Stimulated activated CD8-positive, alpha-beta memory T cell treated with anti-CD3 and anti-CD28 coated beads, Interleukin-4, amount 100 ng/mL, for 48 hours (primary cell): ENCODE measurements at regions not wholly inside any gene's neighbourhood (a gene's known extent, or its start where the extent isn't known, plus 50 kb on each side); places are given as distances from the start of the nearest gene placed in this dataset.
A peak's percentile ranks its signal among the peaks of the same experiment; 100 is the strongest.

Experiments used
- DNase-seq: peaks from one replicate; pipeline ENCODE4 v3.0.0-alpha.2; 2020

DNA sequence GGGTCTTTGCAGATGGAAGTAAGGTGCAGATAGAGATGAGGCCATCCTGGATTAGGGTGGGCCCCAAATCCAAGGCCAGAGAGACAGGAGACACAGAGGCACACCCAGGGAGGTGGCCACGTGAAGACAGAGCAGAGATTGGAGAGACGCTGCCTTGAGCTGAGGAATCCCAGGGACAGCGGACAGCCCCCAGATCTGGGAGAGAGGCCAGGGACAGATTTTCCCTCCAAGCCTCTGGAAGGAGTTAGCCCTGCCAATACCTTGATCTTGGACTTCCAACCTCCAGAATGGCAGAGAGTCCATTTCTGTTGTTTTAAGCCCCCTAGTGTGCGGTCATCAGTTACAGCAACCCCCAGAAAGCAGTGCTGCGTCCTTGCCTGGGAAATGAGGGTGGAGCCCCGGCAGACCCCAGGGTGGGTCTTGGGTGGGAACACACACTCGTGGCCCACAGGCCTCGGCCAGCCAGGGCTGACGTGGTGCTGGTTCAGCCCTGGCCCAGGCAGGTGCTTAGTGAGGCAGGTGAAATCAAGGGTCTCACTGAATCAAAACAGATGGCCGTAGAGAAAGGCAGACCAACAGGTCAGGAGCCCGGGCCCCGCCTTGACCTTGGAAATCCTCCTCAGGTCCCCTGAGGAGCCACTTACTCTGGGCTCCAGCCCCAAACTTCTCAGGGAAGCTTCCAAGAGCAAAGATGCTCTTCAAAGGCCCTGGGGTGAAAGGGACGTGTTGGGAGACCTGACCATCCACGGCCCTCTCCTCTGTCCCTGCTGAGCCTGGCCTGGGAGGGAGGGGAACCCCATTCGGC lies 169.3 kb downstream of the RBFOX3 start:
- DNase-seq: no peak

DNA sequence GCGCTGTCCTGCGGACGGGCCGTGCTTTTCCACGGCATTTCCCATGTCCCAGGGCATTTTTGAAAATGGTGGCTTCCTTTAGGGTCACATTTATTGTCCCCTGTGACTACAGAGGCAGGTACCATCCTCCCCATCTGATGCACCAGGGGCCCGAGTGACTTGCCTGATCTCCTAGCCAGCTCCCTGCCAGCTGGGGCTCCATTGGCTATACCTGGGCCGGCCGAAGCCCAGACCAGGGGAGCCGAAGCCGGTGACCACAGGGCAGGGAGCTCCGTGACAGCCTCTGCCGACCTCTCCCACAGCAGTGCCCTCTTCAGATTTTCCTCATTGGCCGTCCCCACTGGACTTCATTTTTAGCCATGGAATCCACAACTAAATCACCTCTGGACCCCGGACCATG lies 170.6 kb downstream of the RBFOX3 start:
- DNase-seq: no peak

GRCh38 chr17:79439493-79439892 lies 171.4 kb downstream of the RBFOX3 start:
- DNase-seq: no peak

DNA sequence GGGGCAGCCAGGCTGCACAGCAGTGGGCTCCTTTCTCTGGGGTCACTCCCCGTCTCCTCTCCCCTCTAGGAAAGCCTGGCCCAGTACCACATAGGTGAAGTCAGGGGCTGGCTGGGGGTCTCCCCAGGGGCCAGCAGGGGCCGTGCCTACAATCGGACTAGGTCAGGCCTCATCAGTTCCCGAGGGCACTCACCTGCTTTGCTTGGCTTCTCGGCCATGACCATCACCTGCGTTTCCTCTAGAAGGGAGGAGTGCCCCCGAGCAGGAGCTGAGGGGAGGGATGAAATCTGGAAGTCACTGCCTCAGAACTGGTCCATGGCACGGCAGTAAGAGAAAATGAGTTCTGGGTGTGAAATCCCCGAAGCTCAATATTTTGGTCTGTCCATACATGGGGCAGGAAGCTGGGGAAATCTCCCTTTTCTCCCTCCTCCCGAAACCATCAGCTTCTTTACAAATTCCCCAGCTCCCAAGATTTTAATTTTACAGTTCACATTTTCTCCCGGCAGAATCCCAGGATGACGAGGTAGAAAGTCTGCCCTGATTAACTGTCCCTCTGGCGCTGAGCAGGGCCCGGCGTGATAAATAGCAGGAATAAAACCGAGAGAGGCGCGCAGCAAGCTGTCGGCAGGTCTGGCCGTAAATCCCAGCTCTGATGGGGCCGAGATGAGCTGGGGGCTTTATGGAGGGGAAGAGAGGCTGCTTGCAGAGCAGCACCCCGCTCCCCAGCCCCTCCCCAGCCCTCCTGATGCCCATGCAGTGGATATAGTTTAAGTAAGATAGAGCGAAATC lies 172.1 kb downstream of the RBFOX3 start:
- no peak for DNase-seq

DNA sequence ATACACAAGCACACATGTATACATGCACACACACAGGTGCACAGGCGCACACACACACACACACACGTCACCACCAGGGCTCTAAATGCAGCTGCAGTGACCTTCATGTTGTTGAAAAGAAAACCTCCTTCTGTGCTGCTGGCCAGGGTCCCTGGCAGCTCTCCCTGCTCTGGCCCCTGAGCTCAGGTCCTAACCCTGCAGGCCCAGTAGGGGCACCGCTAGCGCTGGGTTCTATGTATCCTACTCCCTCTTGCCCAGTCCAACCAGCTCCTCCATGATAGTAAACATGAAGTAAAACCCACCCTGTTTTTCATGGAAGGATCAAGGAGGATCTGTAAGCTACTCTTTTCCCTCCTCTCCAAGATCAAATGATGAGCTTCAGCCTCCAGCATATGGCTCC lies 172.8 kb downstream of the RBFOX3 start:
- DNase-seq: no peak

- DNase-seq: no peak
Observed at GRCh38 chr17:79437081-79437480, 173.8 kb downstream of the RBFOX3 start.

- DNase-seq: no peak
Observed at GRCh38 chr17:79435962-79436361, 174.9 kb downstream of the RBFOX3 start.

DNA sequence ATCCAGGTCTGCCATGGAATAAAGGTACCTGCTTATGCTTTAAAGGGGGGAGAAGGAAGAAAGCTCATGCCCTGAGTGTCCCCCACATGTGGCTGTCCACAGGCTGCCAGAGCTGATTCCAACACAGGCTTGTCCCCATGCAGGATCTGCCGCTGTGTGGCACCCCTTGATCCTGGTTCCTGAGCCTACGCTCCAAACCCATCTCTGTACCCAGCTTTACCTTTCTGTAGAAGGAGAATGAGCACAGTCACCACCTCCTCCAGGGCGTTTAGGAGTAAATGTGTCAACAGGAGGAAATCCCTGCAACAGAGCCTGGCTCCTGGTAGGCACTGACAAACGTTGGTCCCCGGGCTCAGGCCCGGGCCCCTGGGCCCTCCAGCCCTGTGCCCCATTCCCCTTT lies 175.6 kb downstream of the RBFOX3 start:
- DNase-seq: no peak

DNA sequence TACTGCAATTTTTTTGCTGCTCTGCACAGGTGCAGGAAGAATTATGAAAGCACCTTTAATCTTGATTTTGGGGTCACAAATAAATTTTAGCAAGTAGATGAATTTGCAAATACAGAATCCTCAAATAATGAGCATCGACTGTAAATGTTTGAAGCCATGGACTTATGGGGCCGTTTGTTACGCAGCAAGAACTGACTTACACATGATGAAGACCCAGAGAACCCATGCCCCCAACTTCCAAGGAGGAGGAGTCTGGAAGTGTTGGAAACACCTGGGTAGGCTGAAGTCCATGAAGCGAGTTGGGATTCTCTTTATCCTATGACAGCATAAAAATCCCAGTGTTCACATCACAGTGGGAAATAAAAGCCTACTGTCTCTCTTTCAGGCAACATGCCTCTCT lies 176.6 kb downstream of the RBFOX3 start:
- no peak for DNase-seq

DNA sequence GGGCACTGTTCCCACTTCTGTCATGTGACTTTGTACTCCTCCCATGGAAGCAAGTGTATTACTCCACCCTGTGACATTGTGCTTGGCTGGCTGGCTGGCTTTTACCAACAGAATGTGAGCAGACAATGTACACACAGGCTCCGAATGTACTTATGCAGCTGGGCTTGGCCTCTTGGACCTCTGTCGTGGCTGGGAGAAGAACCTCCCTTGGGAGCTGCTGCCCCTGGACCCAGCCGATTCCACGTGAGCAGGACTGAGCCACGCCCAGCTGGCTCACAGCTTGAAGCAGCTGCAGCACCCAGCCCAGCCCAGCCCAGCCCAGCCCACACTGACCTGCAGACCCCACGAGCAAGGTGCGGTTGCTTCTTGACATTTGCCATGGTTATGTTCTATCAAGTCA lies 177.5 kb downstream of the RBFOX3 start:
- DNase-seq: no peak

DNA sequence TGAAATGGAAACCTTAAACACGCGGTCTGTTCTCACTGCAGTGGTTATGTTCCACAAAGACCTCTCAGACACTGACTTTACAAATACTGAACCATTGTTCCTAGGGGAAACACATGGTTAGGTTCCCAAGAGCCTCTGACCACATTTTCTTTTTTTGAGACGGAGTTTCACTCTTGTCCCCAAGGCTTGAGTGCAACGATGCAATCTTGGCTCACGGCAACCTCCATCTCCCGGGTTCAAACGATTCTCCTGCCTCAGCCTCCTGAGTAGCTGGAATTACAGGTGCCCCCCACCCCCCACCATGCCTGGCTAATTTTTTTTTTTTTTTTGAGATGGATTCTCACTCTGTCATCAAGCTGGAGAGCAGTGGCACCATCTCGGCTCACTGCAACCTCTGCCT lies 179.7 kb downstream of the RBFOX3 start:
- DNase-seq: no peak

DNA sequence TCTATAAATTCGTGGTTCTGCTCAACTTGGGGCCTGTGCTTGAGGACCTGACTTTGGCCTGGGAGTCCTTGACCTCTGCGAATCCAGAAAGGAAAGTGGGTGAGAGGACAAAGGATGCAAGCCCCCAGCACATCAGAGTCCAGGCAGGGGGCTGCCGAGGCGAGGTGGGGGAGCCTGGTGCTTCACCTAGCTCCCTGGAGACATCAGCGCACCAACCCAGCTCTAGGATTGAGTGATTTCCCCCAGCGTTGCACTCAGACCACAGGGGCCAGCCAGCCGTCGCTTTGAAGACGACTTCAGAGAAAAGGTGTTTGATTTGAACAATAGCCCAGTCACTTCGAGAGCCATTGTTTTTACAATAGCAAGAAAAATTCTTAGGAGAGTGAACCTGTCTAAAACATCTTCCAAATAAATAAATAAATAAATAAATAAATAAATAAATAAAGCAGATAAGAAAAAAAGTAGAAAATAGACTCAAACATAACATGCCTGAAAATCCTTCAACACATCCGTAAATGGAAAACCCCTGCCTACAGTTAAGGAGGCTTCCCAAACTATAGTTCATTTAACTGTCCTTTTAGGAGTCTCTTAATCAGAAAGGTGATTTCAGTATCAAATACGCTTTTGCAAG lies 180.9 kb downstream of the RBFOX3 start:
- DNase-seq: no peak

GRCh38 chr17:79428988-79429387 lies 181.9 kb downstream of the RBFOX3 start:
- DNase-seq: no peak

GRCh38 chr17:79427621-79428539 lies 183.0 kb downstream of the RBFOX3 start:
- DNase-seq: no peak

DNA sequence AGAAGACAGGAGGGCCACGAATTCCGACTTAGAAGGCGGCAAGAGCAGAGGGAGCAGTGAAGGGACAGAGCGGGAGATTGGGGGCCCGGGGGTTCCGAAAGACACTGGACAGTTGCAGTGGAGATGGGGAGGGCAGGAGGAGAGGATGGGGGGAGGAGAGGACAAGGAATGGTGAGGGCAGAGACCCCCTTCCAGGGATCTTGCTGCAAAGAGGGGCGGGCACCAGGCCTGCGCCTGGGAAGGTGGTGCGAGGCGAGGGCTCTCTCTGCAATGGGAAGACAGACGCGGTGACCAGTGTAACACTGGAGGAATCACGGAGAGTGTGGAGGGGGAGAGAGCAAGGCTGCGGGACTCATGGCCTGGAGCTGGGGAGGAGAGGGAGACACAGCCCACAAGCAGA lies 185.2 kb downstream of the RBFOX3 start:
- DNase-seq: no peak

DNA sequence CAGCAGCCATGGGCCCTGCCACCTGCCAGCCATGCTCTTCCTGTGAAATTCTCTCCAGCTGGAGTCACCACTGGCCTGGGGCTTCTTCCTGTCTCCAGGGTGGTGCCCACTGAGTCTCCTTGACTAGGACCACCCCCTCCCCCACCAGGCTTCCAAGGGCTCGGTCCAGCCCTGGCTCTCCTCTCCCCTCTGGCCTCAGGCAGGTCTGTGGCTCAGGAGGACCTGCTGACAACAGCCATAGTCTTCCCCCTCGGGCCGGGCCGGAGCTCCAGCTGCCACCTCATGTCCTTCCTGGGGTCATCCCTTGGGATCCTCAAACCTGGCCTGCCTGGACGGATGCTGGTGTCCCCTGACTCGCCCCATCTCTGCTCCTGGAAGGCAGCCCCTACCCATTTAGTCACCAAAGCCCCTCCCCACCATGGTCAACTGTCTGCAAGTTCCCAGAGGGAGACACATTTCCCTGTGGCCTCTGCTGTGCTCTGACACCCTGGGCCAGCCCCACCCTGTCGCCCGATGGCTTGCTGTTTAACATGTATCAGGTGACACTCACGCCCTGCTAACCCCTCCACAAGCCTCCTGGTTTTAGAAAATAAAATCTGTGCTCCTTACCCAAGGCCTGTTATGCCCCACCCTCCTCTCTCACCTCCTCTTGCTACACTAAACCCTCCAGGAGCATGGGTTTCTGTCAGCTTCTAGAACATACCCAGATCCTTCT lies 186.2 kb downstream of the RBFOX3 start:
- no peak for DNase-seq

- no peak for DNase-seq
Observed at GRCh38 chr17:79423811-79424465, 186.9 kb downstream of the RBFOX3 start.

- no peak for DNase-seq
Observed at GRCh38 chr17:79422236-79422635, 188.6 kb downstream of the RBFOX3 start.

DNA sequence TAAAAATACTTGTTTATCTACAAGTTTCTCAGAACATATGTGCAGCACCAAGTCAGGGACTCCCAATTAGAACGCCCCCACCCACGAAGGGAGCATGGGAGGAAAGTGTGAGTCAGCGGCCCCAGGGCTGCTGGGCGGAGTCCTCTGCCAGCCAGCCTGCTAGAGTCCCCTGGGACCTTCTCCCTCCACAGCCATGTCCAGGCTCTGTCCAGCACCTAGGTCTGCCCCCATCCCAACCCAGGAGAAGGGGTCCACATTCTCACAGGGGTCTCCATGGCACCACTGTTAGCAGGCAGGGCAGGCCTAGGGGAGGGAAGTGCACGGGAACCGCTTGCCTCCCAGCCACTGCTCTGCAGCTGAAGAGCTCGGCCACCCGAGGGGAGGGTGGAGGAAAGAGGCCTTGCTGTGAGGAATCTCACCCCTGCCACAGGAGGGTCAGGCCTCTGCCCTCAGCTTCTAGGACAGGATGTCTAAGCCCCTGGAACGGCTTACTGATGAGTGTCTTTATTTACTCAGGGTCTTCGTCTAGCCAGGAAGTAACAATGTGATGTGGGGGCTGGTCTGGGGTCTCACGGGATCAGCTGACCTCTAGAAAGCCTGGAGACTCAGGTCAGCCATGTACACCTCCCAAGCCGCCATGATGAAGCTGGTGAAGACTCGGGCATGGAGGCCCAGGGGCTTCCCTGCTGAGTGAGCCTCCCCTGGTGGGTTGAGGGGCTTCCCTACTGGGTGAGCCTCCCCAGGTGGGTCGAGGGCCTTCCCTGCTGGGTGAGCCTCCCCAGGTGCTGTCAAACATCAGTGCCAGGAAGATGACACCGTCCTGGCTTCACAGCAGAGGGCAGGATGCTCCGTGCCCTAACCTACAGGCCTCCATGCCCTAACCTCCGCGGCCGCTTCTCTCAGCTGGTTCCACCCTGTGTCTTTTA lies 190.3 kb downstream of the RBFOX3 start:
- peak; percentile 44 for DNase-seq

DNA sequence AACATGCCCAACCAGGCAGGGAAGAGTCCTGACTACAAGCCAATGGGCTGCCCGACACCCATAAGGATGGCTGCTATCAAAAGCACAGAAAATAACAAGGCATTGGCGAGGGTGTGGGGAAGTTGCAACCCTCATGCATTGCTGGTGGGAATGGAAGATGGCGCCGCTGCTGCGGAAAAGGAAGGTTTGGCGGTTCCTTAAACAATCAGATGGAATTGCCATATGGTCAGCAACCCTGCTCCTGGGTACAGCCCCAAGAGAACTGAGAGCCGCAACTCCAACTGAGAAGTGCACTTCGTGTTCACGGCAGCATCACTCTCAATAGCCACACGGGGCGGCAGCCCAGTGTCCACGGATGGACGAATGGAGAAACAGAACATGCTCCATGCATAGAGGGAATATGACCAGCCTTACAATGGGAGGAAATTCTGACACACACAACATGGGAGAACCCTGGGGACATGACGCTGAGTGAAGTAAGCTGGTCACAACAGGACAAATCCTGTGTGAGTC lies 193.3 kb downstream of the RBFOX3 start:
- DNase-seq: no peak
